OCI-LY7 (cell line): ENCODE measurements at regions not wholly inside any gene's neighbourhood (a gene's known extent, or its start where the extent isn't known, plus 50 kb on each side); places are given as distances from the start of the nearest gene placed in this dataset.

ENCODE experiments used
- BruUV-seq: library from RNA; stranded (reverse); fragments of 400-500 nt; replicated peaks from 2 replicates; lab custom pipeline; 2021; lab: Mats Ljungman, UMichigan
- CTCF ChIA-PET: fragments of 300-600 bp; sonication (Branson Sonifier 250); formaldehyde crosslinking; loops from one replicate; lab custom pipeline; 2022; ENCODE audit warnings: antibody characterized with exemption; ENCODE audit not compliant: unreplicated experiment; lab: Charles Lee
- POLR2A ChIA-PET: fragments of 300-600 bp; sonication (Branson Sonifier 250); formaldehyde crosslinking; loops from one replicate; lab custom pipeline; 2022; ENCODE audit warnings: antibody characterized with exemption; lab: Charles Lee
- DNase-seq: peaks from one replicate; pipeline ENCODE4 v3.0.0-alpha.2; 2015; ENCODE audit warnings: low spot score
- H2AFZ ChIP-seq: fragments of 200-600 bp; sonication (generic), shearing (Covaris generic); 2 replicates; pipeline ENCODE4 v1.6.1; 2014; ENCODE audit warnings: mild to moderate bottlenecking, antibody characterized with exemption, low read length, moderate library complexity
- H3K27ac ChIP-seq: fragments of 200-600 bp; sonication (generic); 2 replicates; pipeline ENCODE4 v1.5.1; 2014; ENCODE audit warnings: mixed run types, low read depth, mild to moderate bottlenecking, moderate library complexity, low read length, inconsistent platforms; ENCODE audit not compliant: poor library complexity, severe bottlenecking
- H3K36me3 ChIP-seq: fragments of 200-600 bp; sonication (generic); 2 replicates; pipeline ENCODE4 v1.6.1; 2014; ENCODE audit warnings: mild to moderate bottlenecking, antibody characterized with exemption, low read length, moderate library complexity, mixed read lengths; ENCODE audit not compliant: insufficient read depth
- H3K4me1 ChIP-seq: fragments of 200-600 bp; sonication (generic); 2 replicates; pipeline ENCODE4 v1.5.1; 2014; ENCODE audit warnings: mild to moderate bottlenecking, low read length; ENCODE audit not compliant: insufficient read depth, poor library complexity, severe bottlenecking
- H3K4me2 ChIP-seq: fragments of 200-600 bp; sonication (generic); 2 replicates; pipeline ENCODE4 v1.6.1; 2014; ENCODE audit warnings: mild to moderate bottlenecking, low read length
- H3K4me3 ChIP-seq: fragments of 200-600 bp; sonication (generic); 2 replicates; pipeline ENCODE4 v1.5.1; 2014; ENCODE audit warnings: mild to moderate bottlenecking, low read depth, low read length; ENCODE audit not compliant: poor library complexity, severe bottlenecking
- H3K79me2 ChIP-seq: fragments of 200-600 bp; sonication (generic); 2 replicates; pipeline ENCODE4 v1.6.1; 2016; ENCODE audit warnings: low read depth, mild to moderate bottlenecking, low read length, moderate library complexity, mixed read lengths; ENCODE audit not compliant: insufficient read depth
- H3K9me2 ChIP-seq: fragments of 200-600 bp; sonication (generic); 2 replicates; pipeline ENCODE4 v1.6.1; 2016; ENCODE audit warnings: mild to moderate bottlenecking, low read length, mixed read lengths; ENCODE audit not compliant: insufficient read depth
- H3K9me3 ChIP-seq: fragments of 200-600 bp; sonication (generic); 2 replicates; pipeline ENCODE4 v1.6.1; 2014; ENCODE audit warnings: mild to moderate bottlenecking, mixed run types, low read length, mixed read lengths
- H4K20me1 ChIP-seq: fragments of 200-600 bp; sonication (generic); 2 replicates; pipeline ENCODE4 v1.6.1; 2014; ENCODE audit warnings: mild to moderate bottlenecking, antibody characterized with exemption, low read length, moderate library complexity, mixed read lengths; ENCODE audit not compliant: insufficient read depth
- EZH2phosphoT487 ChIP-seq: fragments of 200-600 bp; sonication (generic); IDR thresholded peaks from 2 replicates; pipeline ENCODE4 v1.6.1; 2018; ENCODE audit warnings: low read depth, borderline replicate concordance, mild to moderate bottlenecking, mixed run types, antibody characterized with exemption, low read length, moderate library complexity, mixed read lengths
- intact Hi-C: fragments of 100-400 bp; cut with micrococcal nuclease; formaldehyde crosslinking; loops from one replicate; pipeline ENCODE4 v1.10.0; 2022; ENCODE audit not compliant: unreplicated experiment
- TF ChIP-seq, protein P1 (sequence below): fragments of 200-600 bp; sonication (generic); conservative IDR thresholded peaks from 2 replicates; pipeline ENCODE4 v1.5.1; 2014; ENCODE audit warnings: mild to moderate bottlenecking, antibody characterized with exemption, low read length, moderate library complexity, mixed read lengths

DNA sequence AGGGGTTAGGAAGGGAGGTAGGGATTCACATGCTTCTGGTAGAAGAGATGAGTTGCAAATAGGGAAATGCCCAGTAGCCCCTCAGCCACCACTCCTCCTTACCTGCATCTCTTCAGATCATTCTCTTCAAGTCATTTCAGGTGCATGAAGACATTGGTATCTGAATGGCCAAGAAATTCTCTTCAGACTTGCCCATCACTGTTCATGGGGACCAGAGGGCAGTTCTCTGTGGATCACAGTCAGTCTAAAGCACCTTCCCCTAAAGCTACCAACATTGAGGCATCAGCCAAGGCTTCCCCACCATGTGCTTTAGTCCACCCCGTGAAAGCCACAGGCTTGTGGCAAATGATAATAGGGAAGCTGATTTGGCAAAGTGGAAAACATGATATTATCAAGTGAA is 319.4 kb upstream of the ZNF32 start:
- Histone ChIP-seq H3K79me2 (no peaks in the 10 kb centered on the region), H3K9me3 (no peaks in the 10 kb centered on the region), H3K4me1 (peaks cover 28% of the 10 kb centered on the region), H4K20me1 (no peaks in the 10 kb centered on the region), H2AFZ (no peak overlapping the region), H3K9me2 (no peaks in the 10 kb centered on the region), H3K4me2 (no peak overlapping the region), H3K27ac (no peak overlapping the region), H3K36me3 (no peaks in the 10 kb centered on the region), H3K4me3 (no peak overlapping the region)
- CTCF ChIA-PET, result no interaction called here
- no peak for TF ChIP-seq EZH2phosphoT487
- TF ChIP-seq, protein P1, sequence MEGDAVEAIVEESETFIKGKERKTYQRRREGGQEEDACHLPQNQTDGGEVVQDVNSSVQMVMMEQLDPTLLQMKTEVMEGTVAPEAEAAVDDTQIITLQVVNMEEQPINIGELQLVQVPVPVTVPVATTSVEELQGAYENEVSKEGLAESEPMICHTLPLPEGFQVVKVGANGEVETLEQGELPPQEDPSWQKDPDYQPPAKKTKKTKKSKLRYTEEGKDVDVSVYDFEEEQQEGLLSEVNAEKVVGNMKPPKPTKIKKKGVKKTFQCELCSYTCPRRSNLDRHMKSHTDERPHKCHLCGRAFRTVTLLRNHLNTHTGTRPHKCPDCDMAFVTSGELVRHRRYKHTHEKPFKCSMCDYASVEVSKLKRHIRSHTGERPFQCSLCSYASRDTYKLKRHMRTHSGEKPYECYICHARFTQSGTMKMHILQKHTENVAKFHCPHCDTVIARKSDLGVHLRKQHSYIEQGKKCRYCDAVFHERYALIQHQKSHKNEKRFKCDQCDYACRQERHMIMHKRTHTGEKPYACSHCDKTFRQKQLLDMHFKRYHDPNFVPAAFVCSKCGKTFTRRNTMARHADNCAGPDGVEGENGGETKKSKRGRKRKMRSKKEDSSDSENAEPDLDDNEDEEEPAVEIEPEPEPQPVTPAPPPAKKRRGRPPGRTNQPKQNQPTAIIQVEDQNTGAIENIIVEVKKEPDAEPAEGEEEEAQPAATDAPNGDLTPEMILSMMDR, result no peak
- POLR2A ChIA-PET, result interaction anchor here (1.1 kb wide), 1 partner anchor 15 kb away, joined by 3 read pairs; no protein-coding TSS in a partner anchor
- intact Hi-C loops, result no loop called here
- DNase-seq, result no peak
- BruUV-seq, result no TSS peak

DNA sequence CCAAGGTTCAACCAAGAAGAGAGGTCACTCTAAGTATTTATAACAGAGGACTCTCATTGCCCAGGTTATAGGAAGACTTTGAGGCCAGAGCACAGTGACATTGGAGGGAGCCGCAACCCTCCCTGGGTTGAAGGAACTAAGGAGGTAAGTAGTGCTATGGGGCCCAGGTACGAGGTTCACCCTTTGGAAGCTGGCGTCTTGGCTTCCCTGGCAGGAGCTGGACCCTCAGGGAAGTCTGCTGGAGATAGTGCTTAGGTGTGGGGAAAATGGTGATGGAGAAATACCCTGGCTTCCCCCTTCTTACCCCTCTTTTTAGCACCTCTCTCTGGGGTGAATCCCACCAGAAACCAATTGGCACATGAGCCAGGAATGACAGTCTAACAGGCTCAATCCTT is 317.9 kb upstream of the ZNF32 start:
- no TSS peak for BruUV-seq
- Histone ChIP-seq H3K4me3 (no peak overlapping the region), H3K27ac (no peak overlapping the region), H3K36me3 (no peaks in the 10 kb centered on the region), H3K9me2 (no peaks in the 10 kb centered on the region), H3K79me2 (no peaks in the 10 kb centered on the region), H3K4me2 (no peak overlapping the region), H3K4me1 (peaks cover 28% of the 10 kb centered on the region), H3K9me3 (no peaks in the 10 kb centered on the region), H2AFZ (no peak overlapping the region), H4K20me1 (no peaks in the 10 kb centered on the region)
- POLR2A ChIA-PET, result interaction anchor here (0.8 to 2.2 kb wide), 2 partner anchors 24 to 26 kb away, joined by 3 to 6 read pairs; no protein-coding TSS in a partner anchor
- intact Hi-C loops, result no loop called here
- CTCF ChIA-PET, result no interaction called here
- TF ChIP-seq, protein P1, result no peak
- no peak for DNase-seq

DNA sequence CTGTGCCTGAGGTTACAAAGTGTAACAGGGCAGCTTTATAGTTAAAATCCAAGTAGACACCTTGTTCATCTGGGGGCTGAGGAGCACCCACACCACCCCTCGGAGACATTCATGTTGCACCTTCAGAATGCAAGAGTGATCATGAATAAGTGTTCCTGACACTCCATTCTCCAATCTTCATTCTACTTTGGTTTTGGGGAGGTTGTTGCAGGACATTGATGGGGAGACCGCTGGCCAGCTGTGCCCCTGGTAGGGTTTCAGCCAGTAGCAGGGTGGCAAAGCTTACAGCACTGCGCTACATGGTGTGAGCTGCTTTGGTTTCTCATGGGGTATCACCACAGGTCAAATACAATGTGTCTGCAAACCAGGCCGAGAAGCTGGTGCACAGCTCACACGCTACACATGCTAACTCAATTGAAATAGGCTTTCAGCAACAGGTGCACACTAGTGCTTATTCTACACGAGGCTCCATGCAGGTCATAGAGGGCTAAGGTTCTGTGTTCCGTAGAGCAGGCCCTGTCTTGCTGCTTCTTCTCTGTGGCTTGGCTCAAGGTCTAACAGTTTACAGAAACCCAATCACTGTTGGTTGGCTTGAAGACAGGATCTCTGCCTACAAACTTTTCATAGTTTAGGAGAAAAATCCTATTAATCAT is 317.4 kb upstream of the ZNF32 start:
- Histone ChIP-seq H3K36me3 (no peaks in the 10 kb centered on the region), H3K4me2 (peak overlapping the region; percentile 57), H3K9me3 (no peaks in the 10 kb centered on the region), H3K27ac (no peak overlapping the region), H3K79me2 (no peaks in the 10 kb centered on the region), H3K9me2 (no peaks in the 10 kb centered on the region), H3K4me3 (no peak overlapping the region), H4K20me1 (no peaks in the 10 kb centered on the region), H3K4me1 (peaks cover 28% of the 10 kb centered on the region), H2AFZ (no peak overlapping the region)
- DNase-seq, result no peak
- TF ChIP-seq, protein P1, result no peak
- no peak for TF ChIP-seq EZH2phosphoT487
- ChIA-PET CTCF (no interaction called here), POLR2A (interaction anchor here (0.6 to 2.2 kb wide), 5 partner anchors 24 to 45 kb away, joined by 3 to 6 read pairs (median 3); no protein-coding TSS in a partner anchor)
- no TSS peak for BruUV-seq
- intact Hi-C loops, result loop anchor here (1.0 kb wide), 2 partner anchors 27 to 45 kb away; no protein-coding TSS in a partner anchor
